GM12878 (cell line): ENCODE measurements at regions not wholly inside any gene's neighbourhood (a gene's known extent, or its start where the extent isn't known, plus 50 kb on each side); places are given as distances from the start of the nearest gene placed in this dataset.

ENCODE experiments used
- ATAC-seq: fragments of 200-7000 bp; cut with Tn5 transposase; 3 replicates; pipeline ENCODE4 v1.9.1; 2020; ENCODE audit warnings: mild to moderate bottlenecking, moderate library complexity
- BruUV-seq: library from RNA; stranded (reverse); fragments of 400-500 nt; replicated peaks from 2 replicates; lab custom pipeline; 2021; lab: Mats Ljungman, UMichigan
- CTCF ChIA-PET: fragments of 300-600 bp; sonication (Branson Sonifier 250); formaldehyde crosslinking; extraction: SDS; loops from one replicate; lab custom pipeline; 2021; ENCODE audit warnings: inconsistent platforms; lab: Yijun Ruan, JAX
- POLR2A ChIA-PET: fragments of 350-600 bp; formaldehyde crosslinking; extraction: SDS; loops from one replicate; lab custom pipeline; 2021; ENCODE audit warnings: inconsistent platforms; lab: Charles Lee
- RAD21 ChIA-PET: fragments of 300-600 bp; sonication (Branson Sonifier 250); formaldehyde crosslinking; loops from one replicate; lab custom pipeline; 2023; ENCODE audit warnings: antibody characterized with exemption; ENCODE audit not compliant: unreplicated experiment; lab: Charles Lee
- SMC1A ChIA-PET: fragments of 300-600 bp; sonication (Branson Sonifier 250); formaldehyde crosslinking; loops from one replicate; lab custom pipeline; 2023; ENCODE audit not compliant: unreplicated experiment, uncharacterized antibody; lab: Charles Lee
- DNase-seq: peaks from one replicate; pipeline ENCODE4 v3.0.0-alpha.2; 2011; ENCODE audit warnings: low read depth, low spot score
- FAIRE-seq: peaks from 3 replicates; lab custom pipeline; 2011; peaks lifted over from hg19 to GRCh38; lab: Jason Lieb, UNC
- H2AFZ ChIP-seq: 2 replicates; pipeline ENCODE4 v1.6.0; 2011; ENCODE audit warnings: low read depth, low read length, control low read depth; ENCODE audit not compliant: control insufficient read depth
- H3K27ac ChIP-seq: 2 replicates; pipeline ENCODE4 v1.5.1; 2011; ENCODE audit warnings: control low read depth; ENCODE audit not compliant: control insufficient read depth, insufficient read depth
- H3K27me3 ChIP-seq, 2 experiments: replicated peaks in 1 of 2; 2 replicates each; pipeline versions ENCODE4 v1.6.0 to v1.6.1; 2011; ENCODE audit warnings: low read length in 1 of 2; ENCODE audit not compliant: control insufficient read depth in 2 of 2, insufficient read depth in 2 of 2
- H3K36me3 ChIP-seq, 2 experiments: 2 replicates each; pipeline ENCODE4 v1.5.1; 2011; ENCODE audit warnings: low read length in 1 of 2; ENCODE audit not compliant: control insufficient read depth in 2 of 2, insufficient read depth in 2 of 2
- H3K4me1 ChIP-seq: 2 replicates; pipeline ENCODE4 v1.6.1; 2011; ENCODE audit warnings: mild to moderate bottlenecking, low read length, moderate library complexity, mixed read lengths; ENCODE audit not compliant: control insufficient read depth, insufficient read depth
- H3K4me2 ChIP-seq: 2 replicates; pipeline ENCODE4 v1.6.0; 2011; ENCODE audit warnings: control low read depth; ENCODE audit not compliant: control insufficient read depth, insufficient read depth
- H3K4me3 ChIP-seq: fragments of 200-600 bp; sonication (generic); 2 replicates; pipeline ENCODE4 v1.5.1; 2016
- H3K79me2 ChIP-seq: 2 replicates; pipeline ENCODE4 v1.6.0; 2011; ENCODE audit warnings: low read length; ENCODE audit not compliant: control insufficient read depth, insufficient read depth
- H3K9ac ChIP-seq: 2 replicates; pipeline ENCODE4 v1.8.0; 2011; ENCODE audit warnings: low read length, control low read depth, mixed read lengths; ENCODE audit not compliant: control insufficient read depth, insufficient read depth
- H3K9me3 ChIP-seq: replicated peaks from 3 replicates; pipeline ENCODE4 v1.5.1; 2011; ENCODE audit warnings: mild to moderate bottlenecking, low read length; ENCODE audit not compliant: control insufficient read depth, insufficient read depth
- H4K20me1 ChIP-seq: 2 replicates; pipeline ENCODE4 v1.6.0; 2011; ENCODE audit not compliant: control insufficient read depth, insufficient read depth
- BCL3 ChIP-seq: IDR thresholded peaks from 2 replicates; pipeline ENCODE4 v1.6.1; 2011; ENCODE audit warnings: borderline replicate concordance, low read depth, mild to moderate bottlenecking, moderate library complexity, low read length; ENCODE audit not compliant: insufficient read depth, poor library complexity, severe bottlenecking
- CBX3 ChIP-seq: fragments of 200-600 bp; sonication (generic); IDR thresholded peaks from 2 replicates; pipeline ENCODE4 v1.6.1; 2016; ENCODE audit warnings: low read depth, borderline replicate concordance
- CBX5 ChIP-seq: sonication (generic); IDR thresholded peaks from 2 replicates; pipeline ENCODE4 v1.6.1; 2016; ENCODE audit warnings: low read depth, moderate library complexity, mild to moderate bottlenecking, inconsistent platforms
- CHD1 ChIP-seq: IDR thresholded peaks from 2 replicates; pipeline ENCODE4 v1.6.1; 2012; ENCODE audit warnings: low read depth, low read length, improper control_type of control experiment
- EZH2 ChIP-seq: IDR thresholded peaks from 2 replicates; pipeline ENCODE4 v1.6.1; 2012; ENCODE audit warnings: low read depth, mild to moderate bottlenecking, control low read depth, inconsistent platforms, low read length, borderline replicate concordance; ENCODE audit not compliant: control insufficient read depth
- FOXM1 ChIP-seq: IDR thresholded peaks from 2 replicates; pipeline ENCODE4 v1.6.1; 2012; ENCODE audit warnings: low read depth, mild to moderate bottlenecking, inconsistent platforms, low read length, moderate library complexity
- IRF4 ChIP-seq: IDR thresholded peaks from 2 replicates; pipeline ENCODE4 v1.6.1; 2011; ENCODE audit warnings: low read depth, low read length
- JUND ChIP-seq: IDR thresholded peaks from 2 replicates; pipeline ENCODE4 v1.6.1; 2012; ENCODE audit warnings: low read depth, mild to moderate bottlenecking, low read length, improper control_type of control experiment, moderate library complexity
- MEF2B ChIP-seq: fragments of 450-650 bp; IDR thresholded peaks from 2 replicates; pipeline ENCODE4 v1.6.1; 2018; ENCODE audit warnings: mild to moderate bottlenecking, moderate library complexity; ENCODE audit not compliant: partially characterized antibody, poor library complexity, severe bottlenecking
- POLR2AphosphoS5 ChIP-seq: IDR thresholded peaks from 2 replicates; pipeline ENCODE4 v1.6.1; 2011; ENCODE audit warnings: mild to moderate bottlenecking, low read length, inconsistent platforms
- POU2F2 ChIP-seq: IDR thresholded peaks from 3 replicates; pipeline ENCODE4 v1.6.1; 2011; ENCODE audit warnings: low read depth, mild to moderate bottlenecking, low read length, borderline replicate concordance
- PRDM15 ChIP-seq: fragments of 450-650 bp; formaldehyde crosslinking; IDR thresholded peaks from 2 replicates; pipeline ENCODE4 v1.4.0; 2020; ENCODE audit warnings: mild to moderate bottlenecking, moderate library complexity
- TARDBP ChIP-seq: IDR thresholded peaks from 2 replicates; pipeline ENCODE4 v1.6.1; 2016; ENCODE audit warnings: borderline replicate concordance
- ZNF207 ChIP-seq: fragments of 450-650 bp; IDR thresholded peaks from 2 replicates; pipeline ENCODE4 v1.6.1; 2014; ENCODE audit warnings: antibody characterized with exemption, mild to moderate bottlenecking, borderline replicate concordance
- ZNF592 ChIP-seq: fragments of 450-650 bp; IDR thresholded peaks from 2 replicates; pipeline ENCODE4 v1.6.1; 2017; ENCODE audit warnings: mild to moderate bottlenecking, moderate library complexity
- ZZZ3 ChIP-seq: IDR thresholded peaks from 2 replicates; pipeline ENCODE4 v1.6.1; 2011; ENCODE audit warnings: low read depth; ENCODE audit not compliant: control insufficient read depth, insufficient read length
- WGBS: methylation state at CpG from one replicate; pipeline ENCODE4 v1.1.6; 2016; ENCODE audit warnings: low lambda C conversion rate; ENCODE audit not compliant: insufficient replicate concordance, insufficient coverage; ENCODE audit errors: missing lambda C conversion rate; 5-methylcytosine and 5-hydroxymethylcytosine counted together
- in situ Hi-C: fragments of 300-500 bp; cut with MboI; formaldehyde crosslinking; loops from 9 replicates; pipeline ENCODE4 v1.14.3; 2018; ENCODE audit warnings: mixed read lengths
- intact Hi-C: fragments of 100-400 bp; cut with micrococcal nuclease; formaldehyde crosslinking; loops from one replicate; pipeline ENCODE4 v1.14.2; 2022; ENCODE audit not compliant: unreplicated experiment

GRCh38 chr4:171348090-171348489 is 465.1 kb upstream of the GALNTL6 start:
- ATAC-seq, result no peak
- RAD21 ChIA-PET, result no interaction called here
- in situ Hi-C loops, result no loop called here

More at GRCh38 chr4:171348090-171348489, 465.1 kb upstream of the GALNTL6 start:
- FAIRE-seq, result no peak
- ChIA-PET POLR2A (no interaction called here), SMC1A (interaction anchor here (0.6 kb wide), 1 partner anchor 10 kb away, joined by 4 read pairs; no protein-coding TSS in a partner anchor), CTCF (no interaction called here)
- H4K20me1 ChIP-seq, result no peaks in the 10 kb centered on the region
- no peak for DNase-seq
- H3K36me3 ChIP-seq, result no peaks in the 10 kb centered on the region
- intact Hi-C loops, result no loop called here
- no peaks in the 10 kb centered on the region for H3K27me3 ChIP-seq
- no peaks in the 10 kb centered on the region for H3K79me2 ChIP-seq
- no TSS peak for BruUV-seq
- no peaks in the 10 kb centered on the region for H3K9me3 ChIP-seq
- H3K4me1 ChIP-seq, result no peaks in the 10 kb centered on the region
- 3% methylated on average over 2 of the region's 2 CpGs for WGBS
- no peak overlapping the region for H3K4me3 ChIP-seq
- no peak overlapping the region for H3K4me2 ChIP-seq
- no peak overlapping the region for H3K27ac ChIP-seq
- TF ChIP-seq TARDBP (no peak), POLR2AphosphoS5 (no peak), PRDM15 (CRISPR knock-in tag) (no peak), ZZZ3 (no peak), BCL3 (no peak), ZNF207 (no peak), EZH2 (no peak), FOXM1 (no peak), CBX5 (no peak), JUND (no peak), CBX3 (no peak), POU2F2 (no peak), IRF4 (no peak), MEF2B (no peak), ZNF592 (no peak), CHD1 (no peak)
- no peak overlapping the region for H2AFZ ChIP-seq
- no peak overlapping the region for H3K9ac ChIP-seq
